Ascending aorta (tissue), 2 donors: ENCODE measurements at regions not wholly inside any gene's neighbourhood (a gene's known extent, or its start where the extent isn't known, plus 50 kb on each side); places are given as distances from the start of the nearest gene placed in this dataset.

ENCODE experiments used
- DNase-seq, 2 donors: peaks; one replicate each; pipeline ENCODE4 v3.0.0-alpha.2; 2019; ENCODE audit warnings: low spot score in 2 of 2
- H3K27ac ChIP-seq, 2 donors: fragments of 200-600 bp; sonication (generic); one replicate each; pipeline ENCODE4 v1.5.1; 2016 to 2017; ENCODE audit warnings: mild to moderate bottlenecking in 1 of 2
- H3K27me3 ChIP-seq: fragments of 200-600 bp; sonication (generic); one replicate; pipeline ENCODE4 v1.5.1; 2017
- H3K36me3 ChIP-seq, 2 donors: fragments of 200-600 bp; sonication (generic); one replicate each; pipeline ENCODE4 v1.5.1; 2016
- H3K4me1 ChIP-seq, 2 donors: fragments of 200-600 bp; sonication (generic); one replicate each; pipeline ENCODE4 v1.5.1; 2016 to 2017; ENCODE audit warnings: mild to moderate bottlenecking in 1 of 2
- H3K4me3 ChIP-seq, 2 donors: fragments of 200-600 bp; sonication (generic); one replicate each; pipeline ENCODE4 v1.5.1; 2016 to 2017; ENCODE audit warnings: mild to moderate bottlenecking in 1 of 2
- H3K9me3 ChIP-seq, 2 donors: fragments of 200-600 bp; sonication (generic); one replicate each; pipeline ENCODE4 v1.5.1; 2016
- CTCF ChIP-seq, 3 experiments: fragments of 200-600 bp in 2 of 3; fragments of 450-650 bp in 1 of 3; sonication (generic) in 2 of 3; IDR thresholded peaks; one replicate each; pipeline ENCODE4 v1.5.1; 2016 to 2019; ENCODE audit warnings: antibody characterized with exemption in 3 of 3, mild to moderate bottlenecking in 1 of 3, moderate library complexity in 1 of 3
- intact Hi-C: fragments of 100-400 bp; cut with DNase I; formaldehyde crosslinking; loops from one replicate; pipeline ENCODE4 v1.15.1; 2023

- Histone ChIP-seq H3K4me1 (no peaks in the 10 kb centered on the region), H3K4me3 (no peak overlapping the region), H3K27me3 (no peaks in the 10 kb centered on the region), H3K36me3 (peaks cover 0 to 10% of the 10 kb centered on the region in 2 donors), H3K27ac (no peak overlapping the region), H3K9me3 (no peaks in the 10 kb centered on the region)
- no peak for DNase-seq
- no peak for TF ChIP-seq CTCF (IDR thresholded peaks at IDR 0.05)
- intact Hi-C loops = no loop called here
Observed at GRCh38 chr17:77503916-77504651, 363.3 kb downstream of the SEC14L1 start.

GRCh38 chr17:77504652-77505155 lies 363.9 kb downstream of the SEC14L1 start:
- peaks cover 0 to 5% of the 10 kb centered on the region in 2 donors for H3K36me3 ChIP-seq
- H3K9me3 ChIP-seq = no peaks in the 10 kb centered on the region
- H3K27me3 ChIP-seq = no peaks in the 10 kb centered on the region
- intact Hi-C loops = no loop called here
- no peak for DNase-seq
- H3K4me1 ChIP-seq = no peaks in the 10 kb centered on the region
- TF ChIP-seq CTCF (IDR thresholded peaks at IDR 0.05) = no peak
- no peak overlapping the region for H3K4me3 ChIP-seq
- H3K27ac ChIP-seq = no peak overlapping the region

GRCh38 chr17:77505181-77505639 lies 364.4 kb downstream of the SEC14L1 start:
- intact Hi-C loops = no loop called here
- Histone ChIP-seq H3K4me1 (no peaks in the 10 kb centered on the region), H3K4me3 (no peak overlapping the region), H3K27ac (no peak overlapping the region), H3K36me3 (peaks cover 0 to under 1% of the 10 kb centered on the region in 2 donors), H3K9me3 (no peaks in the 10 kb centered on the region), H3K27me3 (no peaks in the 10 kb centered on the region)
- TF ChIP-seq CTCF (IDR thresholded peaks at IDR 0.05) = no peak
- DNase-seq = no peak

- H3K27me3 ChIP-seq = no peaks in the 10 kb centered on the region
- no peaks in the 10 kb centered on the region for H3K4me1 ChIP-seq
- no peaks in the 10 kb centered on the region for H3K36me3 ChIP-seq
- peaks cover 1 to 2% of the 10 kb centered on the region in 2 donors for H3K9me3 ChIP-seq
- DNase-seq = no peak
- no peak for TF ChIP-seq CTCF (IDR thresholded peaks at IDR 0.05)
- intact Hi-C loops = no loop called here
- no peak overlapping the region for H3K4me3 ChIP-seq
- no peak overlapping the region for H3K27ac ChIP-seq
Observed at GRCh38 chr17:77506371-77506991, 365.7 kb downstream of the SEC14L1 start.

- Histone ChIP-seq H3K4me3 (no peak overlapping the region), H3K4me1 (no peaks in the 10 kb centered on the region), H3K27me3 (no peaks in the 10 kb centered on the region), H3K27ac (no peak overlapping the region), H3K9me3 (peaks cover 6 to 10% of the 10 kb centered on the region in 2 donors), H3K36me3 (no peaks in the 10 kb centered on the region)
- DNase-seq = no peak
- no peak for TF ChIP-seq CTCF (IDR thresholded peaks at IDR 0.05)
- intact Hi-C loops = no loop called here
Observed at GRCh38 chr17:77507111-77507885, 366.5 kb downstream of the SEC14L1 start.
